Muscle layer of duodenum (tissue), 2 donors: ENCODE measurements at regions not wholly inside any gene's neighbourhood (a gene's known extent, or its start where the extent isn't known, plus 50 kb on each side); places are given as distances from the start of the nearest gene placed in this dataset.
"Not testable (repeated sequence)": the region's sequence is repeated elsewhere in the genome, so short reads cannot be mapped to it uniquely, and the experiment has no call there.

Experiments used
- H3K27ac ChIP-seq: one replicate; pipeline ENCODE4 v1.7.0; 2013; ENCODE audit warnings: mild to moderate bottlenecking, low read length
- H3K27me3 ChIP-seq: one replicate; pipeline ENCODE4 v1.7.0; 2013; ENCODE audit warnings: low read depth, mild to moderate bottlenecking, control low read depth, low read length
- H3K36me3 ChIP-seq, 2 donors: one replicate each; pipeline ENCODE4 v1.7.0; 2013; ENCODE audit warnings: low read length in 2 of 2, control low read depth in 1 of 2, mild to moderate bottlenecking in 1 of 2; ENCODE audit not compliant: insufficient read depth in 2 of 2, control insufficient read depth in 1 of 2
- H3K4me1 ChIP-seq, 2 donors: one replicate each; pipeline ENCODE4 v1.7.0; 2013; ENCODE audit warnings: low read length in 2 of 2, mild to moderate bottlenecking in 2 of 2, control low read depth in 1 of 2, moderate library complexity in 1 of 2; ENCODE audit not compliant: insufficient read depth in 2 of 2, control insufficient read depth in 1 of 2
- H3K4me3 ChIP-seq, 2 donors: one replicate each; pipeline ENCODE4 v1.7.0; 2013; ENCODE audit warnings: low read length in 2 of 2, low read depth in 1 of 2, mild to moderate bottlenecking in 1 of 2
- H3K9me3 ChIP-seq, 2 donors: one replicate each; pipeline ENCODE4 v1.7.0; 2013; ENCODE audit warnings: low read length in 2 of 2, control low read depth in 1 of 2, mild to moderate bottlenecking in 1 of 2; ENCODE audit not compliant: control insufficient read depth in 1 of 2
- donor health status: healthy.

DNA sequence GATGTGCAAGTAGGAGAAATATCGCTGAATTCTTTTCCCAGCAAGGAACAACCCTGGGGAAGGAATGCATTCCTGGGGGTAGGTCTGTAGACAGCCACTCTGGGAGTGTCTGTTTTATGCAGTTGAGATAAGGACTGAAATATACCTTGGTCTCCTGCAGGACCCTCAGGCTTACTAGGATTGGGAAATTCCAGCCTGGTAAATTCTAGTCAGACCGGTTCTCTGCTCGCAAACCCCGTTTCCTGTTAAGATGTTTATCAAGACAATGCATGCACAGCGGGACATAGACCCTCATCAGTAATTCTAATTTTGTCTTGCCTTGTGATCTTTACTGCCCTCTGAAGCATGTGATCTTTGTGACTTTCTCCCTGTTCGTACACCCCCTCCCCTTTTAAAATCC is 839.0 kb downstream of the REEP3 start:
- H3K27me3 ChIP-seq, H3K4me1 ChIP-seq, H3K4me3 ChIP-seq, H3K27ac ChIP-seq, H3K36me3 ChIP-seq, H3K9me3 ChIP-seq: not testable (repeated sequence)

DNA sequence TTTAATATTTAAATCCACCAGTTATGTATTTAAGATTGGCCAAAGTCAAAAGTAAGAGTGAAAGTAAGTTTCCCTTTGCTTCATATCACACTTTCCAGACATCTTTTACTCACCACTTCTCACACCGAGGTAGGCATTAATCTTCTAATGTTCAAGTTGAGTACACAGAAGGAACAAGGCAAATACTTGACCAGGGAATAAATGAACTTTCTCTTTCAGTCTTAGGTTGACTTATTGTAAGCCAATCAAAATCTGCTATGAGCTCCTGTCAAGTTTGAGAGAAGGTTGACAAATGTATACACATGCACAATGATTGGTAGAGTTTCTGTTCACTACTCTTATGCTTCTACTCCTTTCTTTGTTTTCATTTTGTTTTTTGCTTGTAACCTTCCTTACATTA is 842.5 kb downstream of the REEP3 start:
- Histone ChIP-seq H3K9me3 (peaks cover 0 to 7% of the 10 kb centered on the region in 2 donors), H3K4me1 (no peaks in the 10 kb centered on the region), H3K4me3 (no peak overlapping the region), H3K27ac (no peak overlapping the region), H3K36me3 (no peaks in the 10 kb centered on the region), H3K27me3 (no peaks in the 10 kb centered on the region)

GRCh38 chr10:64365663-64366062 is 844.5 kb downstream of the REEP3 start:
- H3K4me1 ChIP-seq = no peaks in the 10 kb centered on the region
- no peak overlapping the region for H3K4me3 ChIP-seq
- no peaks in the 10 kb centered on the region for H3K36me3 ChIP-seq
- no peaks in the 10 kb centered on the region for H3K27me3 ChIP-seq
- H3K27ac ChIP-seq = no peak overlapping the region
- H3K9me3 ChIP-seq = no peaks in the 10 kb centered on the region

GRCh38 chr10:64368298-64368697 is 847.1 kb downstream of the REEP3 start:
- no peaks in the 10 kb centered on the region for H3K27me3 ChIP-seq
- no peaks in the 10 kb centered on the region for H3K36me3 ChIP-seq
- H3K4me1 ChIP-seq = no peaks in the 10 kb centered on the region
- no peaks in the 10 kb centered on the region for H3K9me3 ChIP-seq
- H3K27ac ChIP-seq = no peak overlapping the region
- H3K4me3 ChIP-seq = no peak overlapping the region

- no peaks in the 10 kb centered on the region for H3K36me3 ChIP-seq
- H3K4me3 ChIP-seq = no peak overlapping the region
- no peaks in the 10 kb centered on the region for H3K9me3 ChIP-seq
- no peaks in the 10 kb centered on the region for H3K27me3 ChIP-seq
- no peaks in the 10 kb centered on the region for H3K4me1 ChIP-seq
- no peak overlapping the region for H3K27ac ChIP-seq
These were observed 848.9 kb downstream of the REEP3 start for GRCh38 chr10:64369885-64370773.

DNA sequence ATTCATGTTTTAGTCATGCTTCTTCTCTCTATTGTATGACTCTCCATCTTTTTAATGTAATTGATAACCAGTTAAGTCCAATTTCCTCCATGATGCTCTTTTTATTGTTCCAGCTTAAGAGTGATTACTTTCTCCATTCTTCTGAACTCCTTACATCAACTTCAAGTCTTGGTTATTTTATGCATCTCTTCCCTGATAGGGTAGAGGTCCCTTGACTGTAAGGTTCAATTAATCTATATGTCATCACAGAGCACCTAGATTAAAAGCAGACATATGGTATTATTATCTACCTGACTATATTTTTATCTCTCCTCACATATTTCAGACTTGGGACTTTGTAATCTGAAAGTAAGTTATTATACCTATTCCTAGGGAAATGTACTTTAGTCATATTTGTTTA is 853.1 kb downstream of the REEP3 start:
- Histone ChIP-seq H3K4me1 (no peaks in the 10 kb centered on the region), H3K27ac (no peak overlapping the region), H3K9me3 (no peaks in the 10 kb centered on the region), H3K36me3 (no peaks in the 10 kb centered on the region), H3K4me3 (no peak overlapping the region), H3K27me3 (no peaks in the 10 kb centered on the region)

DNA sequence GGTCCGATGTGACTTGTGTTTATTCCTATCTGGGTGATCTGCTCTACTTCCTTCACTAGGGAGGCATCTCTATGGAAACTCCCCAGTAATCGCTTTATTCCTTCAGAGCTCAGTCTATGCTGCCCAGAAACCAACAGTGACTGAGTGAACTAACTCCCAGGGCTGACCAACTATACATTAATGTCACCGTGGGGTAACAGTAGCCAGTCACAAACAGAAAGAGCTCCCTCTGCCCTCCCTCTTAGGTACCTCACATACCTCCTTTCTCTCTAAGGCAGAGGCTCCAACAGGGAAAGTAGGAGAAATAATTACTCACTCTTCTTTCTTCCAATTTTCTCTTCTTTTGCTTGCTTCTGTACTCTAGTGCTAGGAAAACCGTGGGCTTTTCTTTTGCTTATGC is 855.0 kb downstream of the REEP3 start:
- Histone ChIP-seq H3K9me3 (no peaks in the 10 kb centered on the region), H3K27ac (no peak overlapping the region), H3K4me1 (no peaks in the 10 kb centered on the region), H3K36me3 (no peaks in the 10 kb centered on the region), H3K27me3 (no peaks in the 10 kb centered on the region), H3K4me3 (no peak overlapping the region)

GRCh38 chr10:64379898-64380297 is 858.7 kb downstream of the REEP3 start:
- Histone ChIP-seq H3K27me3 (no peaks in the 10 kb centered on the region), H3K9me3 (no peaks in the 10 kb centered on the region), H3K27ac (no peak overlapping the region), H3K4me1 (no peaks in the 10 kb centered on the region), H3K4me3 (no peak overlapping the region), H3K36me3 (no peaks in the 10 kb centered on the region)

GRCh38 chr10:64385355-64385754 is 864.2 kb downstream of the REEP3 start:
- no peaks in the 10 kb centered on the region for H3K4me1 ChIP-seq
- H3K4me3 ChIP-seq = no peak overlapping the region
- H3K27ac ChIP-seq = no peak overlapping the region
- H3K27me3 ChIP-seq = no peaks in the 10 kb centered on the region
- no peaks in the 10 kb centered on the region for H3K9me3 ChIP-seq
- H3K36me3 ChIP-seq = no peaks in the 10 kb centered on the region

DNA sequence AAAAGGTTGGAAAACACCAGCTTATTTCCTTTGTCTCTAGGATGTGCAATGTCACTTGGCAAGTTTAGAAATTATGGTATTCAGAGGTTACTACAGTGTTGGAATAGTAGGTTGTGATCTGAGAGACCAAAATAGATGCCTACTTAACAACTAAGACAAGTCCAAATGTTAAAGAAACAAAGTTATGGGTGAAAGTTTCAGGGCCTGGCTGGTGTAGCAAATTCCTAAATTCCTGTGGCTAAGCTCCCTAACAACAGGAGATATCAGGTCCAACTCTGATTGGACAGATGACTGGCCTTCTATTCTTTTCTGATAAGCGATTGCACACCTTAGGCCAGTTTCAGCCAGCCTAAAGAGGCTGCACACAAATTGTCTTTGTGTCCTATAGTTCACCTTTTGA is 873.5 kb downstream of the REEP3 start:
- H3K4me1 ChIP-seq = no peaks in the 10 kb centered on the region
- no peaks in the 10 kb centered on the region for H3K9me3 ChIP-seq
- H3K27me3 ChIP-seq = no peaks in the 10 kb centered on the region
- H3K4me3 ChIP-seq = no peak overlapping the region
- no peak overlapping the region for H3K27ac ChIP-seq
- H3K36me3 ChIP-seq = no peaks in the 10 kb centered on the region

GRCh38 chr10:64396105-64396708 is 875.0 kb downstream of the REEP3 start:
- Histone ChIP-seq H3K27ac (no peak overlapping the region), H3K4me3 (no peak overlapping the region), H3K36me3 (no peaks in the 10 kb centered on the region), H3K9me3 (no peaks in the 10 kb centered on the region), H3K27me3 (no peaks in the 10 kb centered on the region), H3K4me1 (no peaks in the 10 kb centered on the region)

- Histone ChIP-seq H3K36me3 (no peaks in the 10 kb centered on the region), H3K27ac (no peak overlapping the region), H3K27me3 (no peaks in the 10 kb centered on the region), H3K4me1 (no peaks in the 10 kb centered on the region), H3K4me3 (no peak overlapping the region), H3K9me3 (no peaks in the 10 kb centered on the region)
These were observed 875.9 kb downstream of the REEP3 start for GRCh38 chr10:64397125-64397524.
